OCI-LY7 (cell line): ENCODE measurements at regions not wholly inside any gene's neighbourhood (a gene's known extent, or its start where the extent isn't known, plus 50 kb on each side); places are given as distances from the start of the nearest gene placed in this dataset.

Experiments used
- BruUV-seq: library from RNA; stranded (reverse); fragments of 400-500 nt; replicated peaks from 2 replicates; lab custom pipeline; 2021; lab: Mats Ljungman, UMichigan
- CTCF ChIA-PET: fragments of 300-600 bp; sonication (Branson Sonifier 250); formaldehyde crosslinking; loops from one replicate; lab custom pipeline; 2022; ENCODE audit warnings: antibody characterized with exemption; ENCODE audit not compliant: unreplicated experiment; lab: Charles Lee
- POLR2A ChIA-PET: fragments of 300-600 bp; sonication (Branson Sonifier 250); formaldehyde crosslinking; loops from one replicate; lab custom pipeline; 2022; ENCODE audit warnings: antibody characterized with exemption; lab: Charles Lee
- DNase-seq: peaks from one replicate; pipeline ENCODE4 v3.0.0-alpha.2; 2015; ENCODE audit warnings: low spot score
- H2AFZ ChIP-seq: fragments of 200-600 bp; sonication (generic), shearing (Covaris generic); 2 replicates; pipeline ENCODE4 v1.6.1; 2014; ENCODE audit warnings: mild to moderate bottlenecking, antibody characterized with exemption, low read length, moderate library complexity
- H3K27ac ChIP-seq: fragments of 200-600 bp; sonication (generic); 2 replicates; pipeline ENCODE4 v1.5.1; 2014; ENCODE audit warnings: mixed run types, low read depth, mild to moderate bottlenecking, moderate library complexity, low read length, inconsistent platforms; ENCODE audit not compliant: poor library complexity, severe bottlenecking
- H3K36me3 ChIP-seq: fragments of 200-600 bp; sonication (generic); 2 replicates; pipeline ENCODE4 v1.6.1; 2014; ENCODE audit warnings: mild to moderate bottlenecking, antibody characterized with exemption, low read length, moderate library complexity, mixed read lengths; ENCODE audit not compliant: insufficient read depth
- H3K4me1 ChIP-seq: fragments of 200-600 bp; sonication (generic); 2 replicates; pipeline ENCODE4 v1.5.1; 2014; ENCODE audit warnings: mild to moderate bottlenecking, low read length; ENCODE audit not compliant: insufficient read depth, poor library complexity, severe bottlenecking
- H3K4me2 ChIP-seq: fragments of 200-600 bp; sonication (generic); 2 replicates; pipeline ENCODE4 v1.6.1; 2014; ENCODE audit warnings: mild to moderate bottlenecking, low read length
- H3K4me3 ChIP-seq: fragments of 200-600 bp; sonication (generic); 2 replicates; pipeline ENCODE4 v1.5.1; 2014; ENCODE audit warnings: mild to moderate bottlenecking, low read depth, low read length; ENCODE audit not compliant: poor library complexity, severe bottlenecking
- H3K79me2 ChIP-seq: fragments of 200-600 bp; sonication (generic); 2 replicates; pipeline ENCODE4 v1.6.1; 2016; ENCODE audit warnings: low read depth, mild to moderate bottlenecking, low read length, moderate library complexity, mixed read lengths; ENCODE audit not compliant: insufficient read depth
- H3K9me2 ChIP-seq: fragments of 200-600 bp; sonication (generic); 2 replicates; pipeline ENCODE4 v1.6.1; 2016; ENCODE audit warnings: mild to moderate bottlenecking, low read length, mixed read lengths; ENCODE audit not compliant: insufficient read depth
- H3K9me3 ChIP-seq: fragments of 200-600 bp; sonication (generic); 2 replicates; pipeline ENCODE4 v1.6.1; 2014; ENCODE audit warnings: mild to moderate bottlenecking, mixed run types, low read length, mixed read lengths
- H4K20me1 ChIP-seq: fragments of 200-600 bp; sonication (generic); 2 replicates; pipeline ENCODE4 v1.6.1; 2014; ENCODE audit warnings: mild to moderate bottlenecking, antibody characterized with exemption, low read length, moderate library complexity, mixed read lengths; ENCODE audit not compliant: insufficient read depth
- EZH2phosphoT487 ChIP-seq: fragments of 200-600 bp; sonication (generic); IDR thresholded peaks from 2 replicates; pipeline ENCODE4 v1.6.1; 2018; ENCODE audit warnings: low read depth, borderline replicate concordance, mild to moderate bottlenecking, mixed run types, antibody characterized with exemption, low read length, moderate library complexity, mixed read lengths
- intact Hi-C: fragments of 100-400 bp; cut with micrococcal nuclease; formaldehyde crosslinking; loops from one replicate; pipeline ENCODE4 v1.10.0; 2022; ENCODE audit not compliant: unreplicated experiment
- TF ChIP-seq, protein P1 (sequence below): fragments of 200-600 bp; sonication (generic); conservative IDR thresholded peaks from 2 replicates; pipeline ENCODE4 v1.5.1; 2014; ENCODE audit warnings: mild to moderate bottlenecking, antibody characterized with exemption, low read length, moderate library complexity, mixed read lengths

DNA sequence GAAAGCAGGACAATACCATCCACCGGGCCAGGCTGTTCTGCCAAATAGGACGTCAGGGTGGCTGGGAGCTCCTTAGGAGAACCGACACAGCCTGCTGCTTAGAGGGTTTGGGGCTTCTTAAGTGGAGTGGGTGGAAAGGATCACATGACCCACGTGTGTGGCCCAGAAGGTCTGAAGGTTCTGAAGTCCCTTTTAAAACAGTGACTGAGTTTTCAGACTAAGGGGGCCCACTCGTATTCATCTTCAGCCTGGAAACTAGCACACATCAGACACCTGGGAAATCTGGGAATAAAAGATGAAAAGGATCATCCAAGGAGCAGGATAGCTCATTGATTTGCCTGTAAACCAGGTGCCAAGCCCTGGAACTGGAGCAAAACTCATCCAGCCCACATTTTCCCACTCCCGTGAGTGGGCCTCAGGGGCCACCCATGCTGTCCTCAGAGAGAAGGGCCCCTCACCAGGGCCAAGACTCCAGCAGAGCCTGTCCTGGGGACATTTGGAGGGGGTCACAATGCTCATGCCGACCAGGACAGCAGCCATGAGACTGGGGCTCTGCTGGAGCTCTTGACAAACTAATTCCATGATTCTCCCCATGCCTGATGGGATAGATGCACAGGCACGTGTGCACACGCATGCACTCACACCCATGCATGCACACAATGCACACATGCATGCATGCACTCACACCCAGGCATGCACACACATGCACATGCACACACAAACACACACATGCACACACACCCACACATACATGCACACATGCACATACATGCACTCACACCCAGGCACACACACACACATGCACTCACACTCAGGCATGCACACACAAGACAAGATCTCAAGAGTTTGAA, 168.8 kb upstream of the PPP2R2D start:
- H3K27ac ChIP-seq = no peak overlapping the region
- H3K36me3 ChIP-seq = no peaks in the 10 kb centered on the region
- H3K4me1 ChIP-seq = no peaks in the 10 kb centered on the region
- H3K9me2 ChIP-seq = no peaks in the 10 kb centered on the region
- ChIA-PET CTCF (no interaction called here), POLR2A (no interaction called here)
- intact Hi-C loops = no loop called here
- H3K4me3 ChIP-seq = no peak overlapping the region
- H2AFZ ChIP-seq = no peak overlapping the region
- no peaks in the 10 kb centered on the region for H3K9me3 ChIP-seq
- no peak for TF ChIP-seq EZH2phosphoT487
- TF ChIP-seq, protein P1, sequence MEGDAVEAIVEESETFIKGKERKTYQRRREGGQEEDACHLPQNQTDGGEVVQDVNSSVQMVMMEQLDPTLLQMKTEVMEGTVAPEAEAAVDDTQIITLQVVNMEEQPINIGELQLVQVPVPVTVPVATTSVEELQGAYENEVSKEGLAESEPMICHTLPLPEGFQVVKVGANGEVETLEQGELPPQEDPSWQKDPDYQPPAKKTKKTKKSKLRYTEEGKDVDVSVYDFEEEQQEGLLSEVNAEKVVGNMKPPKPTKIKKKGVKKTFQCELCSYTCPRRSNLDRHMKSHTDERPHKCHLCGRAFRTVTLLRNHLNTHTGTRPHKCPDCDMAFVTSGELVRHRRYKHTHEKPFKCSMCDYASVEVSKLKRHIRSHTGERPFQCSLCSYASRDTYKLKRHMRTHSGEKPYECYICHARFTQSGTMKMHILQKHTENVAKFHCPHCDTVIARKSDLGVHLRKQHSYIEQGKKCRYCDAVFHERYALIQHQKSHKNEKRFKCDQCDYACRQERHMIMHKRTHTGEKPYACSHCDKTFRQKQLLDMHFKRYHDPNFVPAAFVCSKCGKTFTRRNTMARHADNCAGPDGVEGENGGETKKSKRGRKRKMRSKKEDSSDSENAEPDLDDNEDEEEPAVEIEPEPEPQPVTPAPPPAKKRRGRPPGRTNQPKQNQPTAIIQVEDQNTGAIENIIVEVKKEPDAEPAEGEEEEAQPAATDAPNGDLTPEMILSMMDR = no peak
- no TSS peak for BruUV-seq
- no peaks in the 10 kb centered on the region for H3K79me2 ChIP-seq
- no peaks in the 10 kb centered on the region for H4K20me1 ChIP-seq
- no peak for DNase-seq
- H3K4me2 ChIP-seq = no peak overlapping the region

DNA sequence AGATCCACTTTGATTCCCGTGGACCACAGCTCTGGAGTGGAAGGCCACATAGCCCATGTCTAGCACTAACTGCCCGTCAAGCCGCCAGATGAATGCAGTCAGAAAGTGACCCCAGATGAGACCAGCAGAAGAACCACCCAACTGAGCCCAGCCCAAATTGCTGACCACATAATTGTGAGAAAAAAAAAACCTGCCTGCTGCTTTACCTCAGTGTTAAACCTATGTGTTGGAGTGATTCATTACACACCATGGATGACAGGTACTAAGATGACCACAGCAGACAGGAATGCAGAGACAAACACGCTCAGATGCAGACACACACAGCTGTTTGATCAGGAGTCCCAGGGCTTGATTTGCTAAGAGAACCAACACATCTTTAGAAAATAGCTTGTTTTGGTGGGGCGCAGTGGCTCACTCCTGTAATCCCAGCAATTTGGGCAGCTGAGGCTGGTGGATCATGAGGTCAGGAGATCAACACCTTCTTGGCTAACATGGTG, 168.1 kb upstream of the PPP2R2D start:
- no peaks in the 10 kb centered on the region for H3K79me2 ChIP-seq
- no peak overlapping the region for H3K4me2 ChIP-seq
- BruUV-seq = no TSS peak
- CTCF ChIA-PET = no interaction called here
- H3K4me1 ChIP-seq = no peaks in the 10 kb centered on the region
- intact Hi-C loops = no loop called here
- H3K4me3 ChIP-seq = no peak overlapping the region
- no peak for DNase-seq
- no peaks in the 10 kb centered on the region for H3K9me2 ChIP-seq
- POLR2A ChIA-PET = interaction anchor here (0.7 kb wide), 2 partner anchors 14 to 22 kb away, joined by 3 to 4 read pairs; no protein-coding TSS in a partner anchor
- no peaks in the 10 kb centered on the region for H3K9me3 ChIP-seq
- H2AFZ ChIP-seq = no peak overlapping the region
- H3K27ac ChIP-seq = no peak overlapping the region
- no peaks in the 10 kb centered on the region for H4K20me1 ChIP-seq
- no peak for TF ChIP-seq EZH2phosphoT487
- TF ChIP-seq, protein P1 = no peak
- H3K36me3 ChIP-seq = no peaks in the 10 kb centered on the region

DNA sequence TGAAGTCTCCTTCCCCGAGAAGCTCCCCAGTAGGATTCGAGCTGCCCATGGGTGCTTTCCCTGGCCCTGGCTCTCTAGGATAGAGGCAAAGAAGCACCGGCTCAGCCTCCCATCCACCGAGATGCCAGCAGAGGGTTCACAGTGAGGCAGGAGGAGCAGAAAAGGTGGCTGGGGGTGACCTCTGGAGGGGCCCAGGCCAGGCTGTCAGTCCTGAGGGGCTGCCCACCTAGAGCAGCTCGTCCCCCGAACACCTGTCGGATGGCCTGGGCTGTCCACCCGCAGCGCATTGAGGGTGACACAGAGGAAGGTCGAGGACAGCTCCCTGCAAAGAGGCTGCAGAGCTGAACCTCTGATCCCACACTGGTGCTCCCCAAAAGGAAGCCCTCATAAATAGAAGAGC, 167.2 kb upstream of the PPP2R2D start:
- no peak overlapping the region for H3K27ac ChIP-seq
- H3K36me3 ChIP-seq = no peaks in the 10 kb centered on the region
- ChIA-PET CTCF (no interaction called here), POLR2A (no interaction called here)
- H3K9me2 ChIP-seq = no peaks in the 10 kb centered on the region
- H3K4me2 ChIP-seq = no peak overlapping the region
- H4K20me1 ChIP-seq = no peaks in the 10 kb centered on the region
- no peaks in the 10 kb centered on the region for H3K4me1 ChIP-seq
- no peaks in the 10 kb centered on the region for H3K9me3 ChIP-seq
- H3K4me3 ChIP-seq = no peak overlapping the region
- no peak for TF ChIP-seq EZH2phosphoT487
- TF ChIP-seq, protein P1 = no peak
- no TSS peak for BruUV-seq
- H3K79me2 ChIP-seq = no peaks in the 10 kb centered on the region
- no peak overlapping the region for H2AFZ ChIP-seq
- no peak for DNase-seq
- intact Hi-C loops = no loop called here
